PC-9 (cell line): ENCODE measurements at regions not wholly inside any gene's neighbourhood (a gene's known extent, or its start where the extent isn't known, plus 50 kb on each side); places are given as distances from the start of the nearest gene placed in this dataset.
"Not testable (repeated sequence)": the region's sequence is repeated elsewhere in the genome, so short reads cannot be mapped to it uniquely, and the experiment has no call there.

Experiments
- EZH2 ChIP-seq: fragments of 200-600 bp; sonication (generic); IDR thresholded peaks from 2 replicates; pipeline ENCODE4 v1.8.0; 2017; ENCODE audit warnings: antibody characterized with exemption, low read depth
- TF ChIP-seq, protein P1 (sequence below): fragments of 200-600 bp; sonication (generic); conservative IDR thresholded peaks from 2 replicates; pipeline ENCODE4 v1.6.1; 2017; ENCODE audit warnings: mixed run types, antibody characterized with exemption, mild to moderate bottlenecking, moderate library complexity

DNA sequence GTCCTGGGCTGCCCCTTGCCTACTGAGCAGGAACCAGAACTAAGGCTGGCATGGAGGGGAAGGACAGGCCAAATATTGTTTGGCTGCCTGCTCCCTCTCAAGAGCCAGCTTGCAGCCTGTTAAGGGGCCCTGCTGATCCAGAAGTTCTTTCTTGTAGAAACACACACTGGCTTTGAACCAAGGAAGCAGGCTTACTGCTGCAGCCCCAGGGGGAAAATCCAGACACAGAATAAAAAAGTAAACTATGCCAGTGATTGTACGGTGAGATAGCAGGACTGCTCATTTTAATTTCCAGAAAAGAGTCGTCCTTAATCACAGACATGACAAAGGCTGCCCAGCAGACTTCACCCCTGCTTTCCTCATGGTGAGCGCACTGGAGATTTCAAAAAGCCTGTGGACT, 371.6 kb downstream of the ANAPC1 start:
- not testable (repeated sequence) for TF ChIP-seq EZH2
- TF ChIP-seq, protein P1, sequence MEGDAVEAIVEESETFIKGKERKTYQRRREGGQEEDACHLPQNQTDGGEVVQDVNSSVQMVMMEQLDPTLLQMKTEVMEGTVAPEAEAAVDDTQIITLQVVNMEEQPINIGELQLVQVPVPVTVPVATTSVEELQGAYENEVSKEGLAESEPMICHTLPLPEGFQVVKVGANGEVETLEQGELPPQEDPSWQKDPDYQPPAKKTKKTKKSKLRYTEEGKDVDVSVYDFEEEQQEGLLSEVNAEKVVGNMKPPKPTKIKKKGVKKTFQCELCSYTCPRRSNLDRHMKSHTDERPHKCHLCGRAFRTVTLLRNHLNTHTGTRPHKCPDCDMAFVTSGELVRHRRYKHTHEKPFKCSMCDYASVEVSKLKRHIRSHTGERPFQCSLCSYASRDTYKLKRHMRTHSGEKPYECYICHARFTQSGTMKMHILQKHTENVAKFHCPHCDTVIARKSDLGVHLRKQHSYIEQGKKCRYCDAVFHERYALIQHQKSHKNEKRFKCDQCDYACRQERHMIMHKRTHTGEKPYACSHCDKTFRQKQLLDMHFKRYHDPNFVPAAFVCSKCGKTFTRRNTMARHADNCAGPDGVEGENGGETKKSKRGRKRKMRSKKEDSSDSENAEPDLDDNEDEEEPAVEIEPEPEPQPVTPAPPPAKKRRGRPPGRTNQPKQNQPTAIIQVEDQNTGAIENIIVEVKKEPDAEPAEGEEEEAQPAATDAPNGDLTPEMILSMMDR, result not testable (repeated sequence)
